Spleen (tissue), 11 donors: ENCODE measurements at regions not wholly inside any gene's neighbourhood (a gene's known extent, or its start where the extent isn't known, plus 50 kb on each side); places are given as distances from the start of the nearest gene placed in this dataset.

ENCODE experiments used
- DNase-seq: peaks from one replicate; pipeline ENCODE4 v3.0.0-alpha.2; 2020
- H3K27ac ChIP-seq, 8 donors: fragments of 200-600 bp; sonication (generic) in 7 of 8; 1 replicate in 4 of 8; 2 replicates in 4 of 8; pipeline versions ENCODE4 v1.5.0 to v1.8.0; 2016 to 2021; ENCODE audit warnings: inconsistent platforms in 4 of 8, mild to moderate bottlenecking in 4 of 8, moderate library complexity in 1 of 8
- H3K27me3 ChIP-seq, 7 donors: fragments of 200-600 bp; sonication (generic) in 6 of 7; replicated peaks in 1 of 7; 1 replicate in 4 of 7; 2 replicates in 3 of 7; pipeline versions ENCODE4 v1.5.0 to v1.8.0; 2016 to 2021; ENCODE audit warnings: inconsistent platforms in 3 of 7, mild to moderate bottlenecking in 1 of 7
- H3K36me3 ChIP-seq, 6 donors: fragments of 200-600 bp; sonication (generic) in 5 of 6; 1 replicate in 4 of 6; 2 replicates in 2 of 6; pipeline versions ENCODE4 v1.5.0 to v1.8.0; 2016 to 2021; ENCODE audit warnings: inconsistent platforms in 2 of 6
- H3K4me1 ChIP-seq, 6 donors: fragments of 200-600 bp; sonication (generic) in 5 of 6; 1 replicate in 3 of 6; 2 replicates in 3 of 6; pipeline versions ENCODE4 v1.5.0 to v1.8.0; 2016 to 2021; ENCODE audit warnings: inconsistent platforms in 3 of 6
- H3K4me3 ChIP-seq, 8 donors: fragments of 200-600 bp; sonication (generic) in 7 of 8; 1 replicate in 4 of 8; 2 replicates in 4 of 8; pipeline versions ENCODE4 v1.5.0 to v1.8.0; 2016 to 2021; ENCODE audit warnings: inconsistent platforms in 4 of 8, mild to moderate bottlenecking in 4 of 8, moderate library complexity in 2 of 8
- H3K9me3 ChIP-seq, 8 donors: fragments of 200-600 bp; sonication (generic) in 7 of 8; 1 replicate in 4 of 8; 2 replicates in 4 of 8; pipeline versions ENCODE4 v1.5.0 to v1.8.0; 2016 to 2021; ENCODE audit warnings: inconsistent platforms in 4 of 8
- CTCF ChIP-seq, 11 experiments: fragments of 200-600 bp in 7 of 11; fragments of 450-650 bp in 4 of 11; sonication (generic) in 4 of 11; IDR thresholded peaks in 8 of 11; conservative IDR thresholded peaks in 3 of 11; 1 replicate in 7 of 11; 2 replicates in 4 of 11; pipeline versions ENCODE4 v1.4.0 to v1.8.0; 2016 to 2021; ENCODE audit warnings: antibody characterized with exemption in 11 of 11, inconsistent platforms in 4 of 11, mild to moderate bottlenecking in 1 of 11
- POLR2A ChIP-seq, 3 donors: fragments of 450-650 bp; IDR thresholded peaks; one replicate each; pipeline ENCODE4 v1.5.1; 2017; ENCODE audit warnings: antibody characterized with exemption in 3 of 3, mild to moderate bottlenecking in 1 of 3
- POLR2AphosphoS5 ChIP-seq, 3 donors: sonication (generic); formaldehyde crosslinking; IDR thresholded peaks; one replicate each; pipeline ENCODE4 v1.5.1; 2017; ENCODE audit warnings: antibody characterized with exemption in 3 of 3
- WGBS, 5 donors: extraction: QIAGEN DNeasy Blood & Tissue Kit in 3 of 5; methylation state at CpG; one replicate each; pipeline versions ENCODE4 v1.1.5 to v1.1.7; 2013 to 2018; 5-methylcytosine and 5-hydroxymethylcytosine counted together
- intact Hi-C: fragments of 100-400 bp; cut with DNase I; formaldehyde crosslinking; loops from one replicate; pipeline ENCODE4 v1.15.0; 2023; ENCODE audit warnings: low total_unique reads
- donor health status: healthy with polysubstance abuse.
- donor health status: DM: no; HTN: no; CAD: no; lungs with moderate emphysema.
- donor health status: DM: no; HTN: no; CAD: no.
- donor health status: Bipolar disorder and iron deficiency.
- donor health status: healthy.
- donor health status: DM: no; HTN: no; CAD: no.
- donor health status: DM: yes; HTN: yes; CAD: no.

DNA sequence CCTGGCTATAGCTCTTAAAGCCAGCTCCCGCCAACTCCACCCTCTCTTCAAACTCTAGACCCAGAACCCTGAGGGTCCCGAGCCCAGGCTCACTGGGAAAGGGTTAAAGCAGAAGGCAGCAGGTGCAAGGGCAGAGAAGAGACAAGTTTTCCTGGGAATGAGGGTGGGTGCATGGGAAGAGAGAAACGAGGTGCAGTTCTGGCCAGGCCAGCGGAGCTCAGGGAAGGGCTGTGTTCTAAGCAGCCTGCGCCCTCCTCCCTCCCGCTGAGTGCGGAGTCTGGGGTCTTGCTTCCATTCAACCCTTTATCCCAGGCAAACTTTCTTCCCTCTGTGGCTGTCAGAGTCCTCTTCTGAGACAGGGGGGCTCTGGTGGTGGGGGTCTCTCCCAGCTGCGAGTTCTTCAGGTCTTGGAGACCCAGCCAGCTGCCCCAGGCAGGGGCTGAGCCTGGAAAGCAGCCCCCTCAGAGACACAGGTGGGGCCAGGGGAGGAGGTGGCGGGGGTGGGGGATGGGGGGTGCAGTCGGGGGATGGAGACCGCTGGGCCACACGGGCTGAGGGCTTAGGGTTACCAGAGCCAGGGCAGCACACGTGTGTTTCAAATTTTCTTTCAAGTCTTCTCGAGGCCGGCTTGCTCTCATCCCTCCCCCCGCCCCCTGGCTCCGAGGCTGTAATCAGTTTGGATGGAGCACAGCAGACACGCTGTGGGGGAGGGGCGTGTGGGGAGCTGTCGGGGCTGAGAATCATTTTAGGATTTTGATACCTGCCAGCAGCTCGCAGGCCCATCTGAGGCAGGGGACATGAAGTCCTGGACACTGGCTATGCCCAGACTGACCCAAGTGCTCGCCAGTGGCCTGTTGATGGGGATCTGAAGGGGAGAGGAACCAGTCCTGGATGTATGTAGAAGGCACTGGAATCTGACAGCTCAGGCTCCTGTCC is 169.6 kb upstream of the SMIM23 start:
- TF ChIP-seq CTCF (IDR thresholded peaks at IDR 0.05 in 8 of 11, conservative IDR thresholded peaks at IDR 0.05 in 3 of 11) (no peak), POLR2AphosphoS5 (IDR thresholded peaks at IDR 0.05) (no peak), POLR2A (IDR thresholded peaks at IDR 0.05) (no peak)
- Histone ChIP-seq H3K9me3 (no peaks in the 10 kb centered on the region), H3K36me3 (no peaks in the 10 kb centered on the region), H3K4me1 (no peaks in the 10 kb centered on the region), H3K4me3 (no peak overlapping the region), H3K27me3 (peaks cover 0 to 38% (median 0%) of the 10 kb centered on the region in 7 donors), H3K27ac (no peak overlapping the region)
- 55 to 82% (median 66%) methylated on average over 21 to 22 of the region's 22 CpGs for WGBS, 5 donors
- intact Hi-C loops: no loop called here
- no peak for DNase-seq

- intact Hi-C loops: no loop called here
- 89 to 94% (median 91%) methylated on average over 12 of the region's 12 CpGs for WGBS, 5 donors
- no peak for TF ChIP-seq POLR2A (IDR thresholded peaks at IDR 0.05)
- no peak for TF ChIP-seq POLR2AphosphoS5 (IDR thresholded peaks at IDR 0.05)
- no peak for TF ChIP-seq CTCF (IDR thresholded peaks at IDR 0.05 in 8 of 11, conservative IDR thresholded peaks at IDR 0.05 in 3 of 11)
Observed at GRCh38 chr5:171617266-171617665, 168.4 kb upstream of the SMIM23 start.

DNA sequence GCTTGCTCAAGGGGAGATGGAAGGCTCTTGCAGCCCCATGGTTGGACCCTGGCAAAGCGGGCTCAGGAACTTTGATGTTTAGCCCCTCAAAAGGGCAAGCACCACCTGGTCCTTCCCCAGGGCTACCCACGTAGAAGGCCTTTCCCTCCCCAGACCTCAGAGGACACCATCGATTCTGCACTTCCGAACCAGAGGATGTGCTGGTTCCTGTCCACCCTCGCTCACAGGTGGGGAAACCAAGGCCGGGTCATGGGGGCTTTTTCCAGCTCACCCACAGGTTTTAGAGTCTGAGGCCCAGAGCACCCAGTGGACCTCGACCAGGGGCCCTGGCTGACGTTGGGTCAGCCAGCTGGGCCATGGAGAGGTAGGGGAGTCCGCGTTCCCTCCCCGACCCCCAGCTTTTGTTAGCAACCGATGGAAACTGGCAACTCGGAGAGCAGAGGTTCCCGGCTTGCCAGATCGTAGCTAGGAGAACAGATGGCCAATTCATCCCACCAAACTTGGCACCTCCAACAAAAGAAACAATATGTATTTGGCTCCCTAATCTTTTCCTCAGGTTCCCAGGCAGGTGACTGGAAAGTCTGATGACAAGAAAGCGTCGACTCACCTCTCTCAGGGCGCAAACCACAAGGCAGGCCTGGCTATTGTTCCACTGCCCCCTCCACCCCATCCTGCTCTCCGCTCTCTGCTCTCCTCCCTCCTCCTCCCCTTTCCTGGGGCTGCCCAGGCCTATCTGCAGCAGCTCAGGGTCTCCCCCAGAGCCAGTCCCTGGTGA is 167.6 kb upstream of the SMIM23 start:
- H3K4me3 ChIP-seq: no peak overlapping the region
- DNase-seq: no peak
- no peaks in the 10 kb centered on the region for H3K4me1 ChIP-seq
- no peak for TF ChIP-seq POLR2AphosphoS5 (IDR thresholded peaks at IDR 0.05)
- H3K36me3 ChIP-seq: no peaks in the 10 kb centered on the region
- WGBS, 5 donors: 80 to 92% (median 87%) methylated on average over 18 to 19 of the region's 19 CpGs
- peaks cover 0 to 36% (median 0%) of the 10 kb centered on the region in 7 donors for H3K27me3 ChIP-seq
- no peaks in the 10 kb centered on the region for H3K9me3 ChIP-seq
- intact Hi-C loops: no loop called here
- no peak overlapping the region for H3K27ac ChIP-seq

More at GRCh38 chr5:171617266-171617665, 168.4 kb upstream of the SMIM23 start:
- Histone ChIP-seq H3K36me3 (no peaks in the 10 kb centered on the region), H3K4me1 (no peaks in the 10 kb centered on the region), H3K27ac (no peak overlapping the region), H3K27me3 (peaks cover 0 to 38% (median 0%) of the 10 kb centered on the region in 7 donors), H3K9me3 (no peaks in the 10 kb centered on the region), H3K4me3 (no peak overlapping the region)
- DNase-seq: no peak

GRCh38 chr5:171619196-171619595 is 166.4 kb upstream of the SMIM23 start:
- H3K4me1 ChIP-seq: no peaks in the 10 kb centered on the region
- WGBS, 5 donors: 74 to 89% (median 80%) methylated on average over 5 to 7 of the region's 7 CpGs
- TF ChIP-seq POLR2A (IDR thresholded peaks at IDR 0.05): no peak
- TF ChIP-seq CTCF (IDR thresholded peaks at IDR 0.05 in 8 of 11, conservative IDR thresholded peaks at IDR 0.05 in 3 of 11): no peak
- no peak for TF ChIP-seq POLR2AphosphoS5 (IDR thresholded peaks at IDR 0.05)
- H3K27me3 ChIP-seq: peaks cover 0 to 39% (median 0%) of the 10 kb centered on the region in 7 donors
- no peak overlapping the region for H3K4me3 ChIP-seq
- intact Hi-C loops: no loop called here
- no peak overlapping the region for H3K27ac ChIP-seq
- DNase-seq: no peak
- H3K36me3 ChIP-seq: no peaks in the 10 kb centered on the region
- H3K9me3 ChIP-seq: no peaks in the 10 kb centered on the region
